GM19035 (cell line): ENCODE measurements at regions not wholly inside any gene's neighbourhood (a gene's known extent, or its start where the extent isn't known, plus 50 kb on each side); places are given as distances from the start of the nearest gene placed in this dataset.

Experiments
- ATAC-seq: cut with Tn5 transposase; IDR thresholded peaks from one replicate; pipeline ENCODE4 v1.9.1; 2021; ENCODE audit not compliant: unreplicated experiment

DNA sequence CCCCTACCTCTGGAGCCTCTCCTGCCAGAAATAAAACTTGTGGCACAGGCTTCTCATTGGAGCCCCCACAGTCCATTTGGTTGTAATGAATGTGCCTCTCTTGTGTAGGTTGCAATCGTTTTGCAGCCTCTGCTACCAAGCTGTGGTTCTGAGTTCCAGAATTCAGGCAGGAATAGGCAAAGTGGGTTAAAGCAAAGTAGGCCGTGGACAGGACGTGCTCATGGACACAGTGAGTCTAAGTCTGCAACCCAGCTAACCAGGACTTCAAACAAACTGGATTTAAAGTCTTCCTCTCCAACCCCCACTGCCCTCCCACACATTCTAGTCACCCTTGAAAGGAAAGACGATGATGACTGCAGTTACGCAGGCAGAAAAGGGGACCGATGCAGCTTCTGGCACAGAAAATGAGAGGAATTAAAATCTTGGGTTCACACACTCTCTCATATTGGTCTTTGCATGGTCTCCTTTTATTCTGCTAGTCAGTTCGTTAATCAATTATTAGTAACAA, 260.0 kb downstream of the PIK3R1 start:
- no peak for ATAC-seq

DNA sequence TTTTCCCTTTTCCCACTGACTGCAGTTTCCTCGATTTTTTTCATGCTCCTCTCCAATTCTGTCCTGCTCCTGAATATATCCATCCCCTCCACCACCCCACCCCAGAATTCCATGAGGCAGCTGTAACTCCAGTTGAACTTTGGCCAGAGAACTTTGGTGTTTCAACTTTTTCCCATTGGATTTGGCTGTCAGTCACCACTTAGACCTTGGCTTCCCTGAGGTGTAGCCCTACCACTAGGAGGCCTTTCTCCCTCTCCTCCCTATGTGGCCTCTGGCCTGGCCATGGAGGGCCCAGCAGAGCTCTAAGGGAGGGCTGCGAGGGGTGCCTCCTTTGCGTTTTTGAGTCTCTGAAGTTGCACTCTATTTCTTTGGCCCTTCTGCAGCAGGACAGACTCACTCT, 261.3 kb downstream of the PIK3R1 start:
- no peak for ATAC-seq

DNA sequence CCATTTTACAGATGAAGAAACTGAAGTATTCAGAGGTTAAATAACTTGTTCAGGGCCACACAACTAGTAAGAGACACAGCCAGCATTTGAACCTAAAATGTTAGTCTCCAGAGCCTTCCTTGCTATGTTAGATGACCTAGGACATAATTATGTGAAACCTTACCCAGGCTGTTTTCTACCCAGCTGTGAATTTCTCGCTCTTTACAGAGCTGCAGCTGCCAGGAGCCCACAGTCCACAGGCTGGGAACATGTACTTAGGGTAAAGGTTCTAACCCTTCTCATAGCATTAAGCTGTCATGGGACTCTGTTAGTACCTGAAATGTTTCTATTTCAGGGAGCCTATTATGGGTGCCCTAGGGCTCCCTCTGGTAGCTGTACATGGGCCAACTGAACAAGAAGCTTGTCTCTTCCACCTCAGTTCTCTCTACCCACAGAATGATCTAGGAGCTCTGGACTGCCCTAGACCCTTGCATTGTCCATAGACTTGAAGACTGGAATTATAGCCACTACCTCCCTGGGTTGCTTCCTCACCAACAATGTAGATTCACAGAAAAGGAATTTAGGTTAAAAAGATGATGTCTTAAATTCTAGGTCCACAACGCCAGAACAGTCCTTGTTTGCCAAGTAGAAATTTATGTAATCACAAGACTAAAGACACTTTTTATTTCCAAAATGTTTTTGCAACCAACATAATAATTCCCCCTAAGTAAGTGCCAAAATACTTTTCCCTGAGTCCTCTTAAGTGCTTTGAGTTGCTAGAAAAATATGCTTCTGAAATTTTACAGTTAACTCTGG, 262.9 kb downstream of the PIK3R1 start:
- no peak for ATAC-seq

DNA sequence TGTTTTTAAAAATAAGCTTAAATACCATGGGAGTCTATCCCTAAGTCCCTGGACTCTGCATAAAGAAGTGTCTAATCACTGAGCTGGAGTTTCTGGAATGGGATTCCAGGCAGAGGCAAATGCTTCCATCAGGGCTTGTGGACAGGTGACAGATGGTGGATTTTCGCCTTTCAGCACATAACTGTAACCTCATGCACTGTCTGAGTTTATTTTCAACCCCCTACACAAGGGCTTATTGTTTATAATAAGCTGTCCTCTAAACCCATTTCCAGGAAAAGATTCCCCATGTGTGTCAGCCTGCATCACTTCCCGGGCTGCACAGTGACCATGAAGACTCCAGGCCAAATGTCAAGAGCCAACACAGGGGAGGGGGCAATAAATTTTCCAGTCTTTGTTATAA, 264.0 kb downstream of the PIK3R1 start:
- ATAC-seq = no peak

DNA sequence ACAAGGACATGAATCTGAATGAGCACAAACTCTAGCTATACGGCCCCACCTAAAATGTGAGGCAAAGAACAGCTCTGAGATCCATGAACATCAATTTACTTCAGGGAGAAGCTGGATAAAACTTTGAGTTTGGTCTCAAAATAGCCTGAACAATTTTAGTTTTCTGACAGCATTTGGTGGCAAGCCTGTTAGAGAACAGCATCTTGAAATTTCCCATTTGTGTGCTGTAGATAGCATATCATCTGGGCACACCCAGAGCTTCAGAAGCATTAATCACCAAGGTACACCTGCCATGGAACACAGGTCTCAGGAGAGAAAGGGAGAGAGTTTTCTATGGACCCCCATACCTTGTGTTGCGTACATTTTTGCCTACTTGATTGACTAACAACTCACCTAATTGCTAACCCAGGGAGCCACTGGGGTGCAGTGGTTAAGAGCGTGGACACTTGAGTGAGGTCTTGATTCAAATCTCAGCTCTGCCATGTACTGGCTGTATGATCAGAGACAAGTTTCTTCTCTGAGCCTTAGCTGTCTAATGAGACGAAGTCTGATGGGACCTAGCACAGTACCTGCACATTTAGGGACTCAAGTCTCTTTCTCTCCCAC, 264.9 kb downstream of the PIK3R1 start:
- no peak for ATAC-seq

DNA sequence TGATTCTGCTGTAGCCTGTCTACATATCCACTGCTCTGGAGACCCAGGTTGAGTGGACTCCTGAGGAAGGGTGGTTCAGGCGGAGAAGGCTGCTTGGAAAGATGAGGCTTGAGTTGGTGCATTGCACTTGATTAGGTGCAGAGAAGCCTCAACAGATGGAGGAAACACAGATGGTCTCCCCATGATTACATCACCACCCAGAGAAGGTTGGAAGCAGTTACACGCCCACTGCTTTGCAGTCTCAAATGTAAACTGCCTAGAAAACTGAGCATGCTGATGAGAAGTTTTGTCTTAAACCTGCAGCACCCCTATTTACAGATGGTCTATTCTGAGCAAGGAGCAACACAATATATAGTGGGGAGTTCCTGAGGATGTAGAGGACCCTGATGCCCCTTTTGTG, 266.6 kb downstream of the PIK3R1 start:
- no peak for ATAC-seq

DNA sequence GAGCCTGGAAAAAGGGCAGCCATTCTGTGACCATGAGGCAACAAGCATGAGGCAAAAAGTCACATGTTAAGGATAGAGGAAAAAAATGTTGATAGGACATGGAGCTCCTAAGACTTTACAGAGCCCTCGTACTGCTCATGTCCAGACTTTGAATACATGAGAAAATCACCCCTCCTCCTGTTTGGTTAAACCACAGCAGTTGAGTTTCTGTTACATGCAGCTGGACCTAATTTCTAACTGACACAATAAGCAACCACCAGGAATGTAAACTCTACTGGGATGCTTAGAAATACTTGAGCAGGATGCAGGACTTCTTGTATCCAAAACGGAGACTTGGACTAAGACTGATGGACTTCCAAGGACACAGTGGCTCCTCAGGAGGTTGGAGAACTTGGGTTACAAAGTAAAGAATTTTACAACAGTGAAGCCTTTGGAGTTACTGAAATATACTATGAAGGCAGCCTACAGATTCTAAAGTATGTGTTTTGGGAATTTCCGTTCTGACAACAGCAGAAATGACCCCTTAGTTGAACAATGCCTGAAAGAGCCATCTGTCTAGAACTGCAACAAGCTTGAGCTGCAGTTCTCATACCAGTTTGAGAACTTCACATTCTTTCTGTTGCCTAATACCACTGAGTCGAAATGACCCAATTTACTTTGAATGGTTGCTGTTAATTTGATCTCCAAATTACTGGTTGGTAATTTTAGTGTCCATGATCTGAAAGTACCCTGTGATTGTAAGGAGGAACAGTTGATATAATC, 268.9 kb downstream of the PIK3R1 start:
- no peak for ATAC-seq

DNA sequence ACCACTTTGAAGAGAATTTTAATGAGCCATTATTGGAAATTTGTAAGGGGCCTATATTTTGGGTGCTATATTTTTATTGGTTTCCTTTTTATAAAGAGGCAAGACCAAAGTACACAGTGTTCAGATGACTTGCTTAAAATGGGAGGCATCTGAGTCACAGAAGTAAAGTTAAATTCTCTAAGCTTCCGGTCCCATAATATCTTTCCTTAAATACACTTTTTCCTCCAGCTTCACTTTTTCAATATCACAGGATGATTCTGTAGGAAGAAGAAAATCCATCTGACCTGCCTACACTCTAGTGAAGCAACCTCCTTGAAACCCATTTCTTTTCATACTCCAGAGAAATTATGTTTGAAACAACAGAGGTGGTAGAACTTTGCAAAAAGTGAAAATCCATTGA, 274.0 kb downstream of the PIK3R1 start:
- ATAC-seq = no peak

DNA sequence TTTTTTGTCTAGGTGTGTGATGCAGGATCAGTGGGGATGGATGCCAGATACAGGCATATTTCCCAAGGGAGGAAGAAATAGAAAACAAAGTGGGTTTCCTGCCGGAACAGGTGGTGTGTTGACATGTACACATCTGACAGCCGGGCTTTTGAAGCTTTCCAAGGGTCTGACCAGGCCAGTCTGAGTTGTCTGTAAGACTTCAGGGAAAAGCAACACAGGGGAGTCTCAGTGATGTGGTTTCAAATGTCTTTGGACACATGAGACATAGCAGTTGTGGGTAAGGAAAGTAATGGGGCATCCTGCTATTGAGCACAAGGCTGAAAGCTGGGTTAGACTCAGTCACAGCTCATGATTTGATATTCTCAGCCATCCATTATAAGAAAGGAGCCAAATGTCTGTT, 274.9 kb downstream of the PIK3R1 start:
- ATAC-seq = no peak

DNA sequence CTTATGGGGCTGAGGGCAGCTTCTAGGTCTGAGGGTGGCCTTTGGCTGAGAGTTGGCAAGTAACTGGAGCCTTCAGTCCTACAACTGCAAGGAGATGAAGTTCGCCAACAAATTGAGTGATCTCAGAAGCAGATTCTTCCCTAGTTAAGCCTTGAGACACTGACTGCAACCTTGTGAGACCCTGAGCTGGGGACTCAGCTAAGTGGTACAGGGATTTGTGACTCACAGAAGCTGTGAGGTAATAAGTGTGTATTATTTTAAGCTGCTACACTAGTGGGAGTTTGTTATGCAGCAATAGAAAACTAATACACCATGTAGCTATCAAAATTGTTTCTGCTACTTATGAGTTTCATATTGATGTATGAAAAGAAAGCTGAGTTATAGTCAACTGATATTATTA, 279.2 kb downstream of the PIK3R1 start:
- no peak for ATAC-seq

DNA sequence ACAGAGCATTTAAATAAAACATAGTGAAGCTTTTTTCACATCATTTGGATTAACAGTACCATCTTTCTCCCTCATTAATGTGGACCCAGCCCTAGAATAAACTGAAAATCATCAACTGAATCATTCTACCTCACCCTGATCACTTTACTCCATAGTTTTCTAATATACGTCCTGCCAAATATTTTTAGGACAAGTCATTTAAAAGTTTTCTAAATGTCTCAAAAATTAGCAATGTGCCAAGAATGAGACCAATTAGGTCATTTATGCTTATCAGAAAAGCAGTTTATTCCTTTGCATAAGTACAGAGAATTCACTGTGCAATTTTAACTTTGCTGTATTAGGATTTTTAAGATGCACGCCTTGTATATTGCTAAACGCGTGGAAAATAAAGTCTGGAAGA, 284.4 kb downstream of the PIK3R1 start:
- no peak for ATAC-seq

DNA sequence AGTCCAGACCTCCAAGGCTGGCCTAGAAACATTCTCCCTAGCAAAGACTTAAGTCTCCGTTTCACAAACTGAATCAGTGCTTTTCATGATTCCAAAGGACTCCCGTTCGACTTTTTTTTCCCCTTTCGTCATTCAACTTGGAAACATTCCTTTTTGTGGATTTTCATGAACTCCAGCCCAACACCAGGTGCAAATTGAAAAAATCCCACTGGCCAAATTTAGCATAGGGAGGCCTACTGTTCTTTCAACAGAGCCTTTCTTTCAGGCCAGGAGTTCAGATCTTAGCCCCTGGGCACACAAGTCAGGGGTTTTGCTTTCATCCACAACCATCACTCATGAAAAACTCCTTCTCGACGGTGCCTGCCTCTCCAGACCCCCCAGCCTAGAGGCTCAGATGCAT, 285.3 kb downstream of the PIK3R1 start:
- ATAC-seq = no peak

DNA sequence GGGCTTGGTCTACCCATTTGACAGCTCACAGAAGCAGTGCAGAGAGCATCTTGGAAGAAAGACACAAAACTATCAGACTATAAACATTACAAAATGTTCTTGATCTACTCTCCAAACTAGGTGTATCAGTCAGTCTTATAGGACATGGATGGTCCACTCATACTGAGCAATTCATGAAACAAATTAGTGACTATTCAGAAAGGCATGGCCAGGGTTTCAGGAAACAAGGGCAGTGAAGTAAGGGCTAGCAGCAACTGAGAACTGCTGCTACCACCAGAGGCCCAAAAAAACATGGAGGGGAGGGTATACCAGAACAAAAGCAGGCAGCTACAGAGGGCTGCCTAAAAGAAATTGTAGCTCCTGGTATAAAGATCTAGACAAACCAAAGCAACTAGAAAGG, 287.0 kb downstream of the PIK3R1 start:
- ATAC-seq = no peak

DNA sequence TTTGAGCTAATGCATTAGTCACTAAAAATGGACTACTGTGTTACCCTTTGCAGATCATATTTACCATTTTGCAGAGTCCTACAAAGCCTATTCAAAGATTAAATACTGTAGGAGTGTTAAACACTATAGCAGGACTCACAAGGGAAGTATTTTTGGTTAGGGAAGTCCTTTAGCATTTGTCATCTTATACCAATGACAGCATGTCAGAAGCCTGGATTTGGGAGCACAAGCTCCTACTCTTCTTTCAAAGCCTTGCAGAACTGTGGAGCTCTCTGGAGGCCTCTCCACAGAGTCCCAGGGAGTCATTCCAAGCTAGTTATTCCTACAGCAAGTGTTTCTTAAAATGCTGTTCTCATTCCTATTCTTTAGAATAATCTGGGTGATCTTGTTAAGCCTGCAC, 288.8 kb downstream of the PIK3R1 start:
- ATAC-seq = no peak

DNA sequence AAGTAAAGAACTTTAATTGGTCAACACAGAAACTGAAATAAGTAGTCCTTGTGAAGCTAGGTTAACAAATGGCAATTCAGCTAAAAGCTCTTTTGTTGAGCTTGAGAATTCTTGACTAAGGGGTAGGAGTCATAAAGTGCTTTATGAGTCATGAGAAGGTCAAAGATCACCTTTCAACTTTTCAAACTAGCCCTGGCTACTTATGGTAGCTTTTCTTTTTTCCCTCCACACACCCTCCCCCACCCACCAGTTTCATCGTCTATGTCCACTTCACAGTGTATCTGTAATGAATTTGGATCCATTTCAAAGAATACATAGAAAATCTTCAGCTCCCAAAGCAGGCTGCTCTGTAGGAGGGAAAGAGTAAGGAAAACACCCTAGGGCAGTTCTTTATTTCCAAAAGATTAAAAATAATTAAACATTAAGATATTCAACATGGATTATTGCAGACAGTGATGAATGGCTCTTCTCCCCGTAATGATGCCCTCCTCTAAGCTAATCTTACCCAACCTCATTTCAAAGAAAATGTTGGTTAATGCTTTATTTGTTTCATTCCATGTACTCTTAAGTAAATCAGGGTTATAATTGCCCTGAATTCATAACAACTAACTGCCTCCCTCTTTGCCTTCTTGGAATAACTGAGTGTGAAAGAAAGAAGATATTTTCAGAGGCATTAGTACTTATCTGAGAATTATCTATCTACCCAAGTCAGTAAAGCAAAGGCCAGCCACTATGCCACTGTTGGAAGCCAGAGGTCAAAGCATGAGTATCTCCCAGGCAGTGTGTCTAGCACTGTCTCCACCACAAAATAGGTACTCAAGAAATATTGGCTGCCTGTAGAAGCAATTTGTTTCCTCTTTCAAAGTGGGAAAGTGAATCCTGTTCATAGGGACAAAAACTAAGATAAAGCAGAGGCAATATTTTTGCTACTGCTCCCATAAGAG, 290.6 kb downstream of the PIK3R1 start:
- ATAC-seq = no peak

DNA sequence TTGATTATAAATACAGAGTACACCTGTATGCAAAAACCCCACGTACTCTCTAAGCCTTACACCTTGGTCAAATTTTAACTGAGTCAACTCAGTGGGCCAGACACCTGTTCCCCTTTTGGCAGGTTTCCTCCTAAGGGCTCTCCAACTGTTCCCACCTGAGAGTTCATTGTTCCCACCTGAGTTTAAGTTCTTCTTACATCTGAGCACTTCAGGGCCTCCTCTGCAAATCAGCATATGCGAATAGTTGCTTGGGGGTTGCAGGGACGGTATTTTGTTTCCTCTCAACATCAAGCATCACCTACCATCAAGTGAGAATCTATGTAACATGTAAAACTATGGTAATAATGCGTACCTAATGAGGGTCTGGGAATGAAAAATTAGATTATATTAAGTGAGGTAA, 300.0 kb downstream of the PIK3R1 start:
- no peak for ATAC-seq

DNA sequence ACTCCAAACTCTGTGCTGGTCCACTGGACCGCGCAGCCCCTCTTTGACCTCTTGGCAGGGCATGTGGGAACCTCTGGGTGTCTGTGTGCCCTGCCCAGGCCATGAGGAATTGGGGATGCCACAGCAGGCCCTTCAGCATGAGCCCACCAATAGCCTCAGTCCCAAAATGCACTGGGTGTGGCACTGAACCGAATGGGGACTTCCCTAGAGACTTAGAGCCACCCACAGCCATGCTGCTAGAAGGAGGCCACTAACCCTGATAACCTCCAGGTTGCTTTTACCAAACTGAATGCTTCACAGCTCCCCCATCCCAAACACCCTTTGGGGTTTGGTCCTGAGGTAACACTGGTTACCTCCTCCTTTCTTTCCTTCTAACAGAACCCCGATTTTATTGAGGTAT, 302.7 kb downstream of the PIK3R1 start:
- ATAC-seq = no peak

DNA sequence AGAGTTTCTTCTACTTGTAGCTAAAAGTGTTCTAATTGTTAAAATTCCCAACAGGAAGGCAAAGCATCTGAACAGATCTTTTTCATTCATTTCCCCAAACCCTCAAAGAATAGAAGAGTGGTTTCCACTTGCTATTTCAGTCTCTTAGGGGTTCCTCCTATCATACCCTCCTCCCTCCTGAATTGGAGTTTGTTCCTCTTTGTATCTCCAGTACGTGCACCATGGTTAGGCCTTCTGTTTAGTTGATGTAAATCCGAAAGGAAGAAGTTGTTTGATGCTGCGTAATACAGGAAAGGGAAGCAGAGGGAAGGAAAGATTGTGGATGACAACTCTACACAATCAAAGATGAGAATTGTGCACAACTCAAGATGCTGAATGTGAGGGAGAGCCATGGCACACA, 303.6 kb downstream of the PIK3R1 start:
- ATAC-seq = no peak

DNA sequence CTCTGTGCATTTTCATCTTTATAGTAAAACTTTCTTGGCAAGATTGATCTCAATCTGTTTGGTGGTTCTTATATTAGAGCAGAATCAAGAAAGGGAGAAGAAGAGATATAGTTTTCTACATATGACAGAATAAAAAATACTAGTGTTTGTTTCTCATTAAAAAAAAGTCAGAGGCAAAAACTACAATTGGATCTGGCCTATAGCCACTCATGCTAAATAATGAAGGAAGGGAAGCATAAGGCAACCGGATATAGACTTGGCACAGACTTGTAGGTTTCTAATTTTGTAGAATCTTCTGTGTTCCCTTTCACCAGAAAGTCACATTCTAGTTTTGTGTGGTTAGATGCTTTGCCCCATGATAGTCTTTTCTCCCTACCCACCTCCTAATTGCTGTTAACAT, 306.2 kb downstream of the PIK3R1 start:
- ATAC-seq = no peak

DNA sequence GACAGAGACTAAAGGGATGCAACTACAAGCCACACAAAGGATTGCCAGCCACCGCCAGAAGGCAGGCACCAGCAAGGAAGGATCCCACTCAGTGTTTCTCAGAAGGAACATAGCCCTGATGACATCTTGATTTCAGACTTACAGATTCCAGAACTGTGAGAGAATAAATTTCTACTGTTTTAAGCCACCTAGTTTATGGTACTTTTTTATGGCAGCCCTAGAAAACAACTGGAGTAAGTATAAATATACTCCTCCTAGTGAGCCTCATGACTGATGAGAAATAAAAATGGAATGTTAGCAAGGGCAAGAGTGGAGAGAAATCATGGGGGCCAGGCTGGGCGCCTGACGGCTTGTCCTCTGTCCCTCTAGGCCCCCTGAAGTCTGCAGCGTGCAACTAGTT, 307.3 kb downstream of the PIK3R1 start:
- no peak for ATAC-seq

DNA sequence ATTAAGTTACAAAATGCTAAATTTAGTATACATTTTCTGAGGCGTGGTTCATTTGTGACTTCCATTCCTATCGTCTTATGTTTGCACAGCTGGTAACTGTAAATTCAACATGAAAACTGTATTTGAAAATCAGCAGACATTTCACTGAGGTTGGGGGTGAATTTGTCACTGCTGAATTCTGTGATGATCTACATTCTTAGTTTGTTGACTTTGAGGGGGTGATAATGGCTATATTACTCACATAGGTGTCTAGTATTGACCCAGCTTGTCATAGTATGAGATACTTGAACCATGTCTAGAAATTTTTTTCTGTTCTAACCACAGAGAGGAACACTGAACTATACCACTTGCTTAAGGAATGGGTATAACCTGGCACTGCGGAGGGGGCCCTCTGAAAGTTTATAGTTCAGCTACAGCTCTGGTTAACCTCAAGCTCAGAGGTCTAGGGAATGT, 313.3 kb downstream of the PIK3R1 start:
- ATAC-seq = no peak
